ENCODE measurements at regions not wholly inside any gene's neighbourhood (a gene's known extent, or its start where the extent isn't known, plus 50 kb on each side); places are given as distances from the start of the nearest gene placed in this dataset.

DNA sequence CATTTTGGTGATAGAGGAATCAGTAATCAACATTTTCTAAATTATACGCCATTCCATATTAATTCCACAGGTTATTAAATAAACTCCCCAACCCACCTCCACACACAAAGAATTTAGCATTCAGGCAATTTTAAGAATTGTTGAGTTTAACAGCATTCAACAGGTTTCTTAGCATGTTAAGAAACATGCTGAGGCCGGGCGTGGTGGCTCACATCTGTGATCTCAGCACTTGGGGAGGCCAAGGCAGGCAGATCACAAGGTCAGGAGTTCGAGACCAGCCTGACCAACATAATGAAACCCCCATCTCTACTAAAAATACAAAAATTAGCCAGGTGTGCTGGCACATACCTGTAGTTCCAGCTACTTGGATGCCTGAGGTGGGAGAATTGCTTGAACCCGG is 64.0 kb upstream of the PHACTR2 start:
- Histone ChIP-seq H3K27ac (ENCODE audit: insufficient read depth in 1 of 2, low read depth in 1 of 2, low read length in 2 of 2, poor library complexity in 1 of 2, severe bottlenecking in 2 of 2) (no peak overlapping the region), H3K27me3 (replicated peaks in 2 of 5; ENCODE audit: control insufficient read depth in 4 of 5, insufficient read depth in 5 of 5, low read length in 4 of 5) (no peaks in the 10 kb centered on the region), H3K4me3 (ENCODE audit: control insufficient read depth in 1 of 7, extremely low read depth in 1 of 7, insufficient read depth in 4 of 7, low read depth in 2 of 7, low read length in 6 of 7) (peak overlapping the region in 2 of 7 experiments; percentile 21 to 62), H3K4me1 (ENCODE audit: control extremely low read depth in 1 of 4, control insufficient read depth in 4 of 4, insufficient read depth in 4 of 4, low read length in 3 of 4) (peaks cover 0 to 9% (median 2%) of the 10 kb centered on the region in 4 experiments), H3K36me3 (ENCODE audit: control insufficient read depth in 4 of 4, insufficient read depth in 4 of 4, low read length in 3 of 4) (no peaks in the 10 kb centered on the region), H3K9me3 (ENCODE audit: control extremely low read depth in 1 of 5, control insufficient read depth in 4 of 5, insufficient read depth in 2 of 5, low read depth in 1 of 5, low read length in 4 of 5) (no peaks in the 10 kb centered on the region)
- POLR2A ChIA-PET: no interaction called here
- CTCF ChIA-PET: no interaction called here
- 100% methylated on average over 2 of the region's 5 CpGs for WGBS (ENCODE audit: insufficient coverage)
- no peak for DNase-seq

DNA sequence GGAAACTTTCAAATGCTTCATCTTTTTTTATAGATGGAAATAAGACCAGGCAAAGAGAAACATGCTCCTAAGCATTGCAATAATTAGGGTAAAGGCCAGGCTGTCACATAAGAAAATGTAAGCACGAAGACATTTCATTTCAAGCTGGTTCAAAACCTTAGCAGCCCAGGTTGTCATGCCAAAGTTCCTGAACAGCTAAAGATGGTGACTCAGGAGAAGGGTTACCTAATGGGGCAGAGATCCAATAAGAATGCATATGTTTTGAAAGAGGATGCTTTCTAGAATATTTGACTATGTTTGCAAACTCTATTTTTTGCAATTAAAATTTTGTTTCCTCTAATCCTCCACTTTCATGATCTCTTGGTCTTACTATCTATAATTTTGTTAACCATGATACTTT is 65.6 kb upstream of the PHACTR2 start:
- Histone ChIP-seq H3K27me3 (replicated peaks in 2 of 5; ENCODE audit: control insufficient read depth in 4 of 5, insufficient read depth in 5 of 5, low read length in 4 of 5) (no peaks in the 10 kb centered on the region), H3K9me3 (ENCODE audit: control extremely low read depth in 1 of 5, control insufficient read depth in 4 of 5, insufficient read depth in 2 of 5, low read depth in 1 of 5, low read length in 4 of 5) (no peaks in the 10 kb centered on the region), H3K4me1 (ENCODE audit: control extremely low read depth in 1 of 4, control insufficient read depth in 4 of 4, insufficient read depth in 4 of 4, low read length in 3 of 4) (peaks cover 0 to 19% (median 11%) of the 10 kb centered on the region in 4 experiments), H3K27ac (ENCODE audit: insufficient read depth in 1 of 2, low read depth in 1 of 2, low read length in 2 of 2, poor library complexity in 1 of 2, severe bottlenecking in 2 of 2) (no peak overlapping the region), H3K4me3 (ENCODE audit: control insufficient read depth in 1 of 7, extremely low read depth in 1 of 7, insufficient read depth in 4 of 7, low read depth in 2 of 7, low read length in 6 of 7) (no peak overlapping the region), H3K36me3 (ENCODE audit: control insufficient read depth in 4 of 4, insufficient read depth in 4 of 4, low read length in 3 of 4) (no peaks in the 10 kb centered on the region)
- 100% methylated on average over 1 of the region's 1 CpG for WGBS (ENCODE audit: insufficient coverage)
- ChIA-PET POLR2A (no interaction called here), CTCF (no interaction called here)
- DNase-seq: no peak

DNA sequence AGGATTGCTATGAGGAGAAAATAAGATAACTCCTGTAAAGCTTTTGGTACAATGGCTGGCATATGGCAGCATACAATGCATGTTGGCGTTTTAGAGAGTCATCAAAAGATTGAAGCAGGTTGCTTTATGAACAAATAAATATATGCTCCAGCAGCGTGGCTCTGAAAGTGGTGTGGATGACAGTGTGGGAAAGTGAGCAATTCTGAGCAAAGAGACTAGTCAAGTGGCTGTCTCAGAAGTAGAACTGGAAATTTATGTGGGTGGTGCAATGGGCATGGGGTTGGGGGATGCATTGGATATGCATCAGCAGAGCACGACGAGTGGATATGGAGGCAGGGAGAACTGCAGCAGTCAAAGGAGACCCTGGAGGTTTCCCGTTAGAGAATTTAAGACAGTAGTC is 66.2 kb upstream of the PHACTR2 start:
- 100% methylated on average over 5 of the region's 5 CpGs for WGBS (ENCODE audit: insufficient coverage)
- DNase-seq: no peak

DNA sequence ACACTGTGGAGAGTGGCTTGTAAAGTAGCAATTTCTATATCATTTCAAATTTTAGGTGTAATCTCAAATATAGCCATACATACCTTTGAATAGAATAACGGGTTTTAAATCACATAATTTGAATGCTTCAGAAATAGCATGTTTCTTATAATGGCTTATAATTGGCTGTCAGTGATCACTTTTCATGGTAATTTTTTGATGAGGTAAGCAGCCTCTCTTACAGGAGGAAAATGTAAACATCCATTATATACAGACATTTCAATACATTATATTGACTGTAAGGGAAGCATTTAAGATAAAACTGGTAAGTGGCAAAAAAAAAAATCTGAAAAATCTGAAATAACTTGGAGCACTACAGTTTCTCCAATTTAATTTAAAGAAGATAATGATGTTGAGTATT is 67.8 kb upstream of the PHACTR2 start:
- no CpG with 5 or more reads among the region's 1 CpG for WGBS (ENCODE audit: insufficient coverage)
- Histone ChIP-seq H3K9me3 (ENCODE audit: control extremely low read depth in 1 of 5, control insufficient read depth in 4 of 5, insufficient read depth in 2 of 5, low read depth in 1 of 5, low read length in 4 of 5) (no peaks in the 10 kb centered on the region), H3K4me3 (ENCODE audit: control insufficient read depth in 1 of 7, extremely low read depth in 1 of 7, insufficient read depth in 4 of 7, low read depth in 2 of 7, low read length in 6 of 7) (no peak overlapping the region), H3K27me3 (replicated peaks in 2 of 5; ENCODE audit: control insufficient read depth in 4 of 5, insufficient read depth in 5 of 5, low read length in 4 of 5) (no peaks in the 10 kb centered on the region), H3K36me3 (ENCODE audit: control insufficient read depth in 4 of 4, insufficient read depth in 4 of 4, low read length in 3 of 4) (no peaks in the 10 kb centered on the region), H3K4me1 (ENCODE audit: control extremely low read depth in 1 of 4, control insufficient read depth in 4 of 4, insufficient read depth in 4 of 4, low read length in 3 of 4) (peaks cover 0 to 20% (median 13%) of the 10 kb centered on the region in 4 experiments), H3K27ac (ENCODE audit: insufficient read depth in 1 of 2, low read depth in 1 of 2, low read length in 2 of 2, poor library complexity in 1 of 2, severe bottlenecking in 2 of 2) (no peak overlapping the region)
- ChIA-PET CTCF (interaction anchor here (1.3 kb wide), 2 partner anchors 11 to 66 kb away, joined by 3 read pairs; no protein-coding TSS in a partner anchor), POLR2A (no interaction called here)
- DNase-seq: no peak

More for the DNA sequence above, 66.2 kb upstream of the PHACTR2 start:
- Histone ChIP-seq H3K36me3 (ENCODE audit: control insufficient read depth in 4 of 4, insufficient read depth in 4 of 4, low read length in 3 of 4) (no peaks in the 10 kb centered on the region), H3K27ac (ENCODE audit: insufficient read depth in 1 of 2, low read depth in 1 of 2, low read length in 2 of 2, poor library complexity in 1 of 2, severe bottlenecking in 2 of 2) (no peak overlapping the region), H3K27me3 (replicated peaks in 2 of 5; ENCODE audit: control insufficient read depth in 4 of 5, insufficient read depth in 5 of 5, low read length in 4 of 5) (no peaks in the 10 kb centered on the region), H3K4me1 (ENCODE audit: control extremely low read depth in 1 of 4, control insufficient read depth in 4 of 4, insufficient read depth in 4 of 4, low read length in 3 of 4) (peaks cover 0 to 20% (median 13%) of the 10 kb centered on the region in 4 experiments), H3K9me3 (ENCODE audit: control extremely low read depth in 1 of 5, control insufficient read depth in 4 of 5, insufficient read depth in 2 of 5, low read depth in 1 of 5, low read length in 4 of 5) (no peaks in the 10 kb centered on the region), H3K4me3 (ENCODE audit: control insufficient read depth in 1 of 7, extremely low read depth in 1 of 7, insufficient read depth in 4 of 7, low read depth in 2 of 7, low read length in 6 of 7) (no peak overlapping the region)
- CTCF ChIA-PET: no interaction called here
- POLR2A ChIA-PET: no interaction called here

DNA sequence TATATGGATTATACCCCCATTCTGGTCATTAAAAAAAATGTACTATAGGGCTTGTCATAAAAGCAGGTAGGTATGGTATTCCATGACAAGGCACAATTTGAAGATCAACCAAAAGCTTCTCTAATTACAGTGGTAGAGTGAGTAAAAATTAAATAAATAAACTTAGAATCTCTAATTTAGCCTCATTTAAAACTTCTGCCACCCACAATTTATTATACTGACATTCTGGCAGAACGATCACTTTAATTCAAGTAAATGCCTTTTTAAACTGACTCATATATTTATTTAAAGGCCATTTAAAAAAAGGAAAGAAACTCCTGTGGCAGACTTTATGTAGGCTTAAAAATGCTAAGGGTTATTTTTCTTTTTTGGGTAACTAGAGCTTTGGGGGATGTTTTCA is 68.3 kb upstream of the PHACTR2 start:
- POLR2A ChIA-PET: no interaction called here
- no peak overlapping the region for H3K4me3 ChIP-seq (ENCODE audit: control insufficient read depth in 1 of 7, extremely low read depth in 1 of 7, insufficient read depth in 4 of 7, low read depth in 2 of 7, low read length in 6 of 7)
- no peaks in the 10 kb centered on the region for H3K36me3 ChIP-seq (ENCODE audit: control insufficient read depth in 4 of 4, insufficient read depth in 4 of 4, low read length in 3 of 4)
- no peaks in the 10 kb centered on the region for H3K27me3 ChIP-seq (replicated peaks in 2 of 5; ENCODE audit: control insufficient read depth in 4 of 5, insufficient read depth in 5 of 5, low read length in 4 of 5)
- CTCF ChIA-PET: interaction anchor here (1.3 kb wide), 1 partner anchor 10 kb away, joined by 3 read pairs; no protein-coding TSS in a partner anchor
- DNase-seq: no peak
- peaks cover 0 to 20% (median 13%) of the 10 kb centered on the region in 4 experiments for H3K4me1 ChIP-seq (ENCODE audit: control extremely low read depth in 1 of 4, control insufficient read depth in 4 of 4, insufficient read depth in 4 of 4, low read length in 3 of 4)
- WGBS (ENCODE audit: insufficient coverage): no CpG with 5 or more reads among the region's 1 CpG
- no peaks in the 10 kb centered on the region for H3K9me3 ChIP-seq (ENCODE audit: control extremely low read depth in 1 of 5, control insufficient read depth in 4 of 5, insufficient read depth in 2 of 5, low read depth in 1 of 5, low read length in 4 of 5)
- no peak overlapping the region for H3K27ac ChIP-seq (ENCODE audit: insufficient read depth in 1 of 2, low read depth in 1 of 2, low read length in 2 of 2, poor library complexity in 1 of 2, severe bottlenecking in 2 of 2)

DNA sequence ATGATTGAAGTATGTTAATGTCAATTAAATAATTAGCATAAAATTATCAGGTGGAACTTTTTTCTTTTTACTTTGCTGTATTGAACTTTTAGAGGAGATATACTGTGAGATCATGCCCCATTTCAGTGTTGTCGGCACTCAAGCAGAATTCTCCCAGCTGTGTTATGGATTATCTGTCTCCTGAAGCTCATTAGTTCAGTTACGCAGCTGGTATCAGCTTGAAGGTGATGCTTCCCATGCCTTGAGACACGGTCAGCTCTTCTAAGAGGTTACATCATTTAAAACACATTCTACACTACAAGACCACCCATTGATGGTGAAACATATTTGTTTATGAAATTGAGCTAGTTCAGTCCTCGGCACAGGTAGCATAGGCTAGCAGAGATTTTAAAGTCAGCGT is 68.9 kb upstream of the PHACTR2 start:
- WGBS (ENCODE audit: insufficient coverage): 100% methylated on average over 2 of the region's 5 CpGs
- Histone ChIP-seq H3K27me3 (replicated peaks in 2 of 5; ENCODE audit: control insufficient read depth in 4 of 5, insufficient read depth in 5 of 5, low read length in 4 of 5) (no peaks in the 10 kb centered on the region), H3K9me3 (ENCODE audit: control extremely low read depth in 1 of 5, control insufficient read depth in 4 of 5, insufficient read depth in 2 of 5, low read depth in 1 of 5, low read length in 4 of 5) (no peaks in the 10 kb centered on the region), H3K4me3 (ENCODE audit: control insufficient read depth in 1 of 7, extremely low read depth in 1 of 7, insufficient read depth in 4 of 7, low read depth in 2 of 7, low read length in 6 of 7) (no peak overlapping the region), H3K4me1 (ENCODE audit: control extremely low read depth in 1 of 4, control insufficient read depth in 4 of 4, insufficient read depth in 4 of 4, low read length in 3 of 4) (peaks cover 0 to 14% (median 11%) of the 10 kb centered on the region in 4 experiments), H3K27ac (ENCODE audit: insufficient read depth in 1 of 2, low read depth in 1 of 2, low read length in 2 of 2, poor library complexity in 1 of 2, severe bottlenecking in 2 of 2) (no peak overlapping the region), H3K36me3 (ENCODE audit: control insufficient read depth in 4 of 4, insufficient read depth in 4 of 4, low read length in 3 of 4) (no peaks in the 10 kb centered on the region)
- DNase-seq: no peak
- ChIA-PET CTCF (interaction anchor here (1.3 kb wide), 1 partner anchor 10 kb away, joined by 3 read pairs; no protein-coding TSS in a partner anchor), POLR2A (no interaction called here)

DNA sequence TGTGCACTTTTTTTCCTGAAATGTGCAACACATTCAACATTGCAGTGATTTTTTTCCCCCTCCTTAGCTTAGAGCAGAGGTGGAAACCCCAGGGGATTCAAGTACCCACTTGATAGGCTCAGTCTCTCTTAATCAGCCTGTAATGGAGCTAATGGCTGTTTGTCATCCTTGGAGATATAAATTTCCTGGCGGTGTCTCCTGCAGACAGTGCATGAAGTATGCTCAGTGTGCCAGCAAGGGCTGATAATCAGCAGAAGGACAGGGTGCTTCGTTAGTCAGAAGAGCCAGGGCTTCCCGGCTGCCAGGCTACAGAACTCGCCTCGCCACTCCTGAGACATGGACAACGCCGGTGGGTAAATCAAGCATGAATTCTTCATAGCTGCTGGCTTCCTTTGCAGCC is 69.8 kb upstream of the PHACTR2 start:
- CTCF ChIA-PET: no interaction called here
- H3K36me3 ChIP-seq (ENCODE audit: control insufficient read depth in 4 of 4, insufficient read depth in 4 of 4, low read length in 3 of 4): no peaks in the 10 kb centered on the region
- H3K27me3 ChIP-seq (replicated peaks in 2 of 5; ENCODE audit: control insufficient read depth in 4 of 5, insufficient read depth in 5 of 5, low read length in 4 of 5): no peaks in the 10 kb centered on the region
- POLR2A ChIA-PET: no interaction called here
- no peak overlapping the region for H3K4me3 ChIP-seq (ENCODE audit: control insufficient read depth in 1 of 7, extremely low read depth in 1 of 7, insufficient read depth in 4 of 7, low read depth in 2 of 7, low read length in 6 of 7)
- peaks cover 0 to 11% (median 11%) of the 10 kb centered on the region in 4 experiments for H3K4me1 ChIP-seq (ENCODE audit: control extremely low read depth in 1 of 4, control insufficient read depth in 4 of 4, insufficient read depth in 4 of 4, low read length in 3 of 4)
- no peak overlapping the region for H3K27ac ChIP-seq (ENCODE audit: insufficient read depth in 1 of 2, low read depth in 1 of 2, low read length in 2 of 2, poor library complexity in 1 of 2, severe bottlenecking in 2 of 2)
- DNase-seq: no peak
- 100% methylated on average over 7 of the region's 7 CpGs for WGBS (ENCODE audit: insufficient coverage)
- no peaks in the 10 kb centered on the region for H3K9me3 ChIP-seq (ENCODE audit: control extremely low read depth in 1 of 5, control insufficient read depth in 4 of 5, insufficient read depth in 2 of 5, low read depth in 1 of 5, low read length in 4 of 5)
